Mucosa of descending colon (tissue), 3 donors: ENCODE measurements at regions not wholly inside any gene's neighbourhood (a gene's known extent, or its start where the extent isn't known, plus 50 kb on each side); places are given as distances from the start of the nearest gene placed in this dataset.

Source experiments
- ATAC-seq: fragments of 200-7000 bp; cut with Tn5 transposase; one replicate; pipeline ENCODE4 v1.9.1; 2020; ENCODE audit warnings: mild to moderate bottlenecking, moderate library complexity
- DNase-seq, 3 donors: peaks; one replicate each; pipeline ENCODE4 v3.0.0-alpha.2; 2020
- H3K36me3 ChIP-seq: fragments of 200-600 bp; one replicate; pipeline ENCODE4 v1.8.0; 2021; ENCODE audit warnings: low read depth, mild to moderate bottlenecking
- H3K4me1 ChIP-seq: fragments of 200-600 bp; one replicate; pipeline ENCODE4 v1.8.0; 2021; ENCODE audit warnings: low read depth, mild to moderate bottlenecking
- H3K4me3 ChIP-seq: fragments of 200-600 bp; one replicate; pipeline ENCODE4 v1.8.0; 2021; ENCODE audit warnings: mild to moderate bottlenecking
- H3K9me3 ChIP-seq: fragments of 200-600 bp; one replicate; pipeline ENCODE4 v1.8.0; 2021; ENCODE audit warnings: mild to moderate bottlenecking
- CTCF ChIP-seq: fragments of 200-600 bp; IDR thresholded peaks from one replicate; pipeline ENCODE4 v1.8.0; 2022; ENCODE audit warnings: antibody characterized with exemption, mild to moderate bottlenecking
- intact Hi-C, 2 donors: fragments of 100-400 bp; cut with DNase I in 1 of 2; cut with micrococcal nuclease in 1 of 2; formaldehyde crosslinking; loops; one replicate each; pipeline versions ENCODE4 v1.11.0 to v1.11.1; 2022; cut with DNase I, micrococcal nuclease
- donor health status: DM: no; HTN: no; CAD: no; lungs with moderate emphysema.
- donor health status: DM: no; HTN: no; CAD: no.
- donor health status: DM: no; HTN: yes; CAD: no.

DNA sequence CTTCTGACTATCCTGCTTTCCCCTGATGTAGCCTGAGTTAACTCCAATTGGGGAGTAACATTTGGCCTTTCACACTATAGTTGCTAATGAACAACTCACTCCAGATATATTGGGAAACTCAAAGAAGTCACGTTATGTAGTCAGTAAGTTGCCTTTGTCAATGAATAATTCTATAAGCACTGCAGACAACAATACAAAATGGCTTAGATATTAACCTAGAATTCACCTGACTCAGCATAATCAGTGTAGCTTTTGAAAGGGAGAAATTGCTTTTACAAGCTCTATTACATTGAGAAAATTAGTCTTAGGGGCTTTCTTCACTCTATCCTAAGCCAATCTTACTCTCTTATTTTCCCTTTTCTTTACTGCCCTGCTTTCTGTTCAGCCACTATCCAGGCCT is 303.5 kb upstream of the NR5A2 start:
- no peaks in the 10 kb centered on the region for H3K36me3 ChIP-seq
- no peak overlapping the region for H3K4me3 ChIP-seq
- intact Hi-C loops, result no loop called here
- no peaks in the 10 kb centered on the region for H3K9me3 ChIP-seq
- DNase-seq (no peak), ATAC-seq (no peak)
- no peaks in the 10 kb centered on the region for H3K4me1 ChIP-seq
- TF ChIP-seq CTCF, result no peak

DNA sequence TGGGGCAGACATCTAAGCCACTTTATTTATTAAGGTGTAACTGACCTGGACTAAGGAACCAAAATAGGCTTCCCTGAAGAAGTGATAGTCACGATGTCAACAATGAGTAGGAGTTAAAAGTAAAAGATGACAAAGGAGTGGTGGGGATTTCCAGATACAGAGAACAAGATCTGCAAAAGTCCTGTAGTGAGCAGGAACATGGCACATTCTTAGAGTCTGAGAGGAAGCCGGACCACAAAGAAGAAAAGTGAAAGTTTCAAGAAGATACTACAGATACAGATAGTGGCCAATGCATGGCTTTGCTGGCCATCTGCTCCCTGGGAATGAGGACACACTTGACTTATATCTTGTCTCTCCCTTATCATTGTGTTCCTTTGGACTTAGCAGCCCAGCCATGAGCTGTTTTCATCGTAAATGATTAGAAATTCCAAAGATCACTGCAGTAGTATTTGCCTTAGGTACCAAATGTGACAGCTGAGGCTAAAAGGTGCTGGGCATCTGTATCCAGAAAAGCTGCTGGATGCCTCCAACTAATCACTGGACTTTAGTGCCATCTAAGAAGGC is 302.4 kb upstream of the NR5A2 start:
- no peak for ATAC-seq
- H3K36me3 ChIP-seq, result no peaks in the 10 kb centered on the region
- no peaks in the 10 kb centered on the region for H3K9me3 ChIP-seq
- H3K4me1 ChIP-seq, result no peaks in the 10 kb centered on the region
- no peak for TF ChIP-seq CTCF
- H3K4me3 ChIP-seq, result no peak overlapping the region
- DNase-seq, result no peak
- intact Hi-C loops, result no loop called here

GRCh38 chr1:199727682-199728081 is 299.8 kb upstream of the NR5A2 start:
- Histone ChIP-seq H3K36me3 (no peaks in the 10 kb centered on the region), H3K9me3 (no peaks in the 10 kb centered on the region), H3K4me3 (no peak overlapping the region), H3K4me1 (no peaks in the 10 kb centered on the region)
- TF ChIP-seq CTCF, result no peak
- no peak for ATAC-seq
- intact Hi-C loops, result no loop called here
- DNase-seq, result no peak

GRCh38 chr1:199728345-199728744 is 299.2 kb upstream of the NR5A2 start:
- no peak for TF ChIP-seq CTCF
- intact Hi-C loops, result no loop called here
- H3K36me3 ChIP-seq, result no peaks in the 10 kb centered on the region
- DNase-seq, result no peak
- H3K4me3 ChIP-seq, result no peak overlapping the region
- H3K9me3 ChIP-seq, result no peaks in the 10 kb centered on the region
- no peaks in the 10 kb centered on the region for H3K4me1 ChIP-seq
- ATAC-seq, result no peak

DNA sequence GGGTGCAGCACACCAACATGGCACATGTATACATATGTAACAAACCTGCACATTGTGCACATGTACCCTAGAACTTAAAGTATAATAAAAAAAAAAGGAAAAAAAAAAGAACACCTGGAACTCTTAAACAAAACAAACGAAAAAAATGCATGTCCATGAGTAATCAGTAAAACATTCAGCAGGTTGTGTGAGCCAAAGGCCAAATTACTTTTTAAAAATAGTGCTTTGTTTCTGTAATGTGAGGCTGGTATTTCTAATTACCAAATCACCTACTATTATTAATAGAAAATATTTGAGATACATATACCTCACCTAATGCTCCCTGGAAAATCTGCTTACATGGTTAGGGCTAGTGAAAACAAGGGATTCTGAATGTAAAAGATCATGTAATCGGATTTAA is 294.4 kb upstream of the NR5A2 start:
- DNase-seq, result no peak
- intact Hi-C loops, result no loop called here
- no peak for ATAC-seq

More for the DNA sequence above, 294.4 kb upstream of the NR5A2 start:
- H3K9me3 ChIP-seq, result no peaks in the 10 kb centered on the region
- no peaks in the 10 kb centered on the region for H3K4me1 ChIP-seq
- no peak for TF ChIP-seq CTCF
- H3K36me3 ChIP-seq, result no peaks in the 10 kb centered on the region
- no peak overlapping the region for H3K4me3 ChIP-seq
